UCSD-AML1 (cell line): ENCODE measurements at regions not wholly inside any gene's neighbourhood (a gene's known extent, or its start where the extent isn't known, plus 50 kb on each side); places are given as distances from the start of the nearest gene placed in this dataset.
"Not testable (repeated sequence)": the region's sequence is repeated elsewhere in the genome, so short reads cannot be mapped to it uniquely, and the experiment has no call there.

Experiments used
- DNase-seq: peaks from one replicate; lab custom pipeline; 2025; ENCODE audit not compliant: unreplicated experiment; lab: John Stamatoyannopoulos, UW

- no peak for DNase-seq
These were observed 51.5 kb upstream of the MRI1 start for GRCh38 chr19:13712767-13713201.

- DNase-seq, result no peak
These were observed 56.4 kb upstream of the MRI1 start for GRCh38 chr19:13707915-13708314.

- no peak for DNase-seq
These were observed 58.3 kb upstream of the MRI1 start for GRCh38 chr19:13705928-13706447.

- DNase-seq, result no peak
These were observed 59.1 kb upstream of the MRI1 start for GRCh38 chr19:13705201-13705600.

- DNase-seq, result no peak
These were observed 62.7 kb upstream of the MRI1 start for GRCh38 chr19:13701624-13702023.

- no peak for DNase-seq
These were observed 63.7 kb upstream of the MRI1 start for GRCh38 chr19:13700621-13701020.

GRCh38 chr19:13699786-13700185 is 64.5 kb upstream of the MRI1 start:
- DNase-seq, result no peak

- DNase-seq, result no peak
These were observed 67.5 kb upstream of the MRI1 start for GRCh38 chr19:13696839-13697238.

GRCh38 chr19:13693889-13694288 is 70.4 kb upstream of the MRI1 start:
- DNase-seq, result no peak

GRCh38 chr19:13691569-13692435 is 72.5 kb upstream of the MRI1 start:
- no peak for DNase-seq

GRCh38 chr19:13689085-13689484 is 75.2 kb upstream of the MRI1 start:
- no peak for DNase-seq

GRCh38 chr19:13684021-13684420 is 80.3 kb upstream of the MRI1 start:
- no peak for DNase-seq

- DNase-seq, result no peak
These were observed 82.8 kb upstream of the MRI1 start for GRCh38 chr19:13681509-13681908.

- not testable (repeated sequence) for DNase-seq
These were observed 83.5 kb upstream of the MRI1 start for GRCh38 chr19:13680708-13681360.

- not testable (repeated sequence) for DNase-seq
These were observed 87.4 kb upstream of the MRI1 start for GRCh38 chr19:13676967-13677366.

- not testable (repeated sequence) for DNase-seq
These were observed 91.7 kb upstream of the MRI1 start for GRCh38 chr19:13672480-13673175.

GRCh38 chr19:13670846-13671245 is 93.5 kb upstream of the MRI1 start:
- no peak for DNase-seq

- no peak for DNase-seq
These were observed 94.5 kb upstream of the MRI1 start for GRCh38 chr19:13669780-13670355.

- no peak for DNase-seq
These were observed 95.4 kb upstream of the MRI1 start for GRCh38 chr19:13668964-13669363.

GRCh38 chr19:13666165-13666564 is 98.2 kb upstream of the MRI1 start:
- DNase-seq, result no peak
